ENCODE measurements at regions not wholly inside any gene's neighbourhood (a gene's known extent, or its start where the extent isn't known, plus 50 kb on each side); places are given as distances from the start of the nearest gene placed in this dataset.

- intact Hi-C loops (cut with micrococcal nuclease): no loop called here
- no peaks in the 10 kb centered on the region for H3K36me3 Mint-ChIP-seq (ENCODE audit: low read depth)
- no peak overlapping the region for H3K4me3 Mint-ChIP-seq
- DNase-seq (ENCODE audit: low spot score): no peak
- no peaks in the 10 kb centered on the region for H3K9me3 Mint-ChIP-seq
- H3K27me3 Mint-ChIP-seq (ENCODE audit: insufficient read depth): no peaks in the 10 kb centered on the region
- H3K4me1 Mint-ChIP-seq (ENCODE audit: low read depth): no peaks in the 10 kb centered on the region
- no peak overlapping the region for H3K27ac Mint-ChIP-seq
These were observed 128.3 kb upstream of the FSIP2 start for GRCh38 chr2:185610301-185610700.

GRCh38 chr2:185618625-185619024, 120.0 kb upstream of the FSIP2 start:
- intact Hi-C loops (cut with micrococcal nuclease): no loop called here
- Mint-ChIP-seq H3K36me3 (ENCODE audit: low read depth) (no peaks in the 10 kb centered on the region), H3K27ac (no peak overlapping the region), H3K9me3 (peaks cover 5% of the 10 kb centered on the region), H3K4me3 (no peak overlapping the region), H3K27me3 (ENCODE audit: insufficient read depth) (no peaks in the 10 kb centered on the region), H3K4me1 (ENCODE audit: low read depth) (no peaks in the 10 kb centered on the region)
- no peak for DNase-seq (ENCODE audit: low spot score)

- no peak overlapping the region for H3K4me3 Mint-ChIP-seq
- H3K27ac Mint-ChIP-seq: no peak overlapping the region
- peaks cover 3% of the 10 kb centered on the region for H3K9me3 Mint-ChIP-seq
- no peak for DNase-seq (ENCODE audit: low spot score)
- intact Hi-C loops (cut with micrococcal nuclease): no loop called here
- no peaks in the 10 kb centered on the region for H3K27me3 Mint-ChIP-seq (ENCODE audit: insufficient read depth)
- no peaks in the 10 kb centered on the region for H3K36me3 Mint-ChIP-seq (ENCODE audit: low read depth)
- no peaks in the 10 kb centered on the region for H3K4me1 Mint-ChIP-seq (ENCODE audit: low read depth)
These were observed 113.0 kb upstream of the FSIP2 start for GRCh38 chr2:185625604-185626003.

GRCh38 chr2:185628985-185629384, 109.6 kb upstream of the FSIP2 start:
- no peak overlapping the region for H3K27ac Mint-ChIP-seq
- no peaks in the 10 kb centered on the region for H3K36me3 Mint-ChIP-seq (ENCODE audit: low read depth)
- DNase-seq (ENCODE audit: low spot score): no peak
- H3K27me3 Mint-ChIP-seq (ENCODE audit: insufficient read depth): no peaks in the 10 kb centered on the region
- H3K4me1 Mint-ChIP-seq (ENCODE audit: low read depth): no peaks in the 10 kb centered on the region
- H3K9me3 Mint-ChIP-seq: peaks cover 3% of the 10 kb centered on the region
- intact Hi-C loops (cut with micrococcal nuclease): no loop called here
- H3K4me3 Mint-ChIP-seq: no peak overlapping the region

GRCh38 chr2:185633621-185634020, 105.0 kb upstream of the FSIP2 start:
- Mint-ChIP-seq H3K4me3 (no peak overlapping the region), H3K9me3 (no peaks in the 10 kb centered on the region), H3K4me1 (ENCODE audit: low read depth) (no peaks in the 10 kb centered on the region), H3K36me3 (ENCODE audit: low read depth) (no peaks in the 10 kb centered on the region), H3K27me3 (ENCODE audit: insufficient read depth) (no peaks in the 10 kb centered on the region), H3K27ac (no peak overlapping the region)
- no peak for DNase-seq (ENCODE audit: low spot score)
- intact Hi-C loops (cut with micrococcal nuclease): no loop called here

GRCh38 chr2:185638771-185639170, 99.8 kb upstream of the FSIP2 start:
- no peaks in the 10 kb centered on the region for H3K36me3 Mint-ChIP-seq (ENCODE audit: low read depth)
- H3K27me3 Mint-ChIP-seq (ENCODE audit: insufficient read depth): no peaks in the 10 kb centered on the region
- H3K27ac Mint-ChIP-seq: no peak overlapping the region
- H3K4me1 Mint-ChIP-seq (ENCODE audit: low read depth): no peaks in the 10 kb centered on the region
- intact Hi-C loops (cut with micrococcal nuclease): no loop called here
- DNase-seq (ENCODE audit: low spot score): no peak
- no peaks in the 10 kb centered on the region for H3K9me3 Mint-ChIP-seq
- no peak overlapping the region for H3K4me3 Mint-ChIP-seq

- Mint-ChIP-seq H3K27me3 (ENCODE audit: insufficient read depth) (no peaks in the 10 kb centered on the region), H3K27ac (no peak overlapping the region)
These were observed 98.0 kb upstream of the FSIP2 start for GRCh38 chr2:185640588-185640987.

GRCh38 chr2:185643434-185643833, 95.2 kb upstream of the FSIP2 start:
- no peak for DNase-seq (ENCODE audit: low spot score)
- H3K4me3 Mint-ChIP-seq: no peak overlapping the region
- H3K36me3 Mint-ChIP-seq (ENCODE audit: low read depth): no peaks in the 10 kb centered on the region
- no peak overlapping the region for H3K27ac Mint-ChIP-seq
- H3K4me1 Mint-ChIP-seq (ENCODE audit: low read depth): no peaks in the 10 kb centered on the region
- intact Hi-C loops (cut with micrococcal nuclease): no loop called here
- H3K27me3 Mint-ChIP-seq (ENCODE audit: insufficient read depth): no peaks in the 10 kb centered on the region
- no peaks in the 10 kb centered on the region for H3K9me3 Mint-ChIP-seq

More at GRCh38 chr2:185640588-185640987, 98.0 kb upstream of the FSIP2 start:
- Mint-ChIP-seq H3K4me1 (ENCODE audit: low read depth) (no peaks in the 10 kb centered on the region), H3K4me3 (no peak overlapping the region), H3K9me3 (no peaks in the 10 kb centered on the region), H3K36me3 (ENCODE audit: low read depth) (no peaks in the 10 kb centered on the region)
- DNase-seq (ENCODE audit: low spot score): no peak
- intact Hi-C loops (cut with micrococcal nuclease): no loop called here

GRCh38 chr2:185644828-185645227, 93.8 kb upstream of the FSIP2 start:
- Mint-ChIP-seq H3K27ac (no peak overlapping the region), H3K4me3 (no peak overlapping the region), H3K27me3 (ENCODE audit: insufficient read depth) (no peaks in the 10 kb centered on the region), H3K4me1 (ENCODE audit: low read depth) (no peaks in the 10 kb centered on the region), H3K36me3 (ENCODE audit: low read depth) (no peaks in the 10 kb centered on the region), H3K9me3 (no peaks in the 10 kb centered on the region)
- intact Hi-C loops (cut with micrococcal nuclease): no loop called here
- no peak for DNase-seq (ENCODE audit: low spot score)

- Mint-ChIP-seq H3K4me1 (ENCODE audit: low read depth) (no peaks in the 10 kb centered on the region), H3K4me3 (no peak overlapping the region), H3K9me3 (no peaks in the 10 kb centered on the region), H3K27ac (no peak overlapping the region), H3K27me3 (ENCODE audit: insufficient read depth) (no peaks in the 10 kb centered on the region), H3K36me3 (ENCODE audit: low read depth) (no peaks in the 10 kb centered on the region)
- intact Hi-C loops (cut with micrococcal nuclease): no loop called here
- DNase-seq (ENCODE audit: low spot score): no peak
These were observed 93.1 kb upstream of the FSIP2 start for GRCh38 chr2:185645529-185645928.

GRCh38 chr2:185658750-185659149, 79.9 kb upstream of the FSIP2 start:
- Mint-ChIP-seq H3K27ac (no peak overlapping the region), H3K4me3 (no peak overlapping the region), H3K9me3 (no peaks in the 10 kb centered on the region), H3K4me1 (ENCODE audit: low read depth) (no peaks in the 10 kb centered on the region), H3K36me3 (ENCODE audit: low read depth) (no peaks in the 10 kb centered on the region), H3K27me3 (ENCODE audit: insufficient read depth) (no peaks in the 10 kb centered on the region)
- no peak for DNase-seq (ENCODE audit: low spot score)
- intact Hi-C loops (cut with micrococcal nuclease): no loop called here

- no peaks in the 10 kb centered on the region for H3K27me3 Mint-ChIP-seq (ENCODE audit: insufficient read depth)
- no peaks in the 10 kb centered on the region for H3K9me3 Mint-ChIP-seq
- no peak overlapping the region for H3K4me3 Mint-ChIP-seq
- H3K36me3 Mint-ChIP-seq (ENCODE audit: low read depth): no peaks in the 10 kb centered on the region
- no peaks in the 10 kb centered on the region for H3K4me1 Mint-ChIP-seq (ENCODE audit: low read depth)
- DNase-seq (ENCODE audit: low spot score): no peak
- no peak overlapping the region for H3K27ac Mint-ChIP-seq
- intact Hi-C loops (cut with micrococcal nuclease): no loop called here
These were observed 74.8 kb upstream of the FSIP2 start for GRCh38 chr2:185663811-185664210.

GRCh38 chr2:185664384-185664783, 74.2 kb upstream of the FSIP2 start:
- H3K9me3 Mint-ChIP-seq: peaks cover 2% of the 10 kb centered on the region
- H3K27me3 Mint-ChIP-seq (ENCODE audit: insufficient read depth): no peaks in the 10 kb centered on the region
- H3K4me1 Mint-ChIP-seq (ENCODE audit: low read depth): no peaks in the 10 kb centered on the region
- H3K4me3 Mint-ChIP-seq: no peak overlapping the region
- intact Hi-C loops (cut with micrococcal nuclease): no loop called here
- no peak overlapping the region for H3K27ac Mint-ChIP-seq
- DNase-seq (ENCODE audit: low spot score): no peak
- no peaks in the 10 kb centered on the region for H3K36me3 Mint-ChIP-seq (ENCODE audit: low read depth)

- H3K4me3 Mint-ChIP-seq: no peak overlapping the region
- no peak overlapping the region for H3K27ac Mint-ChIP-seq
- no peaks in the 10 kb centered on the region for H3K27me3 Mint-ChIP-seq (ENCODE audit: insufficient read depth)
- no peaks in the 10 kb centered on the region for H3K4me1 Mint-ChIP-seq (ENCODE audit: low read depth)
- DNase-seq (ENCODE audit: low spot score): no peak
- intact Hi-C loops (cut with micrococcal nuclease): no loop called here
- H3K9me3 Mint-ChIP-seq: peaks cover 4% of the 10 kb centered on the region
- no peaks in the 10 kb centered on the region for H3K36me3 Mint-ChIP-seq (ENCODE audit: low read depth)
These were observed 73.3 kb upstream of the FSIP2 start for GRCh38 chr2:185665251-185665814.
